ENCODE measurements at regions not wholly inside any gene's neighbourhood (a gene's known extent, or its start where the extent isn't known, plus 50 kb on each side); places are given as distances from the start of the nearest gene placed in this dataset.

GRCh38 chr6:148053796-148054195 is 288.8 kb upstream of the SASH1 start:
- no peak for TF ChIP-seq CTCF (conservative IDR thresholded peaks at IDR 0.05; ENCODE audit: low read depth, low read length)
- no peak for TF ChIP-seq EZH2 (IDR thresholded peaks at IDR 0.05; ENCODE audit: low read length, unreplicated experiment)
- TF ChIP-seq EZH2phosphoT487 (IDR thresholded peaks at IDR 0.05; ENCODE audit: borderline replicate concordance, low read length): no peak

Data from PC-3 (cell line).